ENCODE measurements at regions not wholly inside any gene's neighbourhood (a gene's known extent, or its start where the extent isn't known, plus 50 kb on each side); places are given as distances from the start of the nearest gene placed in this dataset.

DNA sequence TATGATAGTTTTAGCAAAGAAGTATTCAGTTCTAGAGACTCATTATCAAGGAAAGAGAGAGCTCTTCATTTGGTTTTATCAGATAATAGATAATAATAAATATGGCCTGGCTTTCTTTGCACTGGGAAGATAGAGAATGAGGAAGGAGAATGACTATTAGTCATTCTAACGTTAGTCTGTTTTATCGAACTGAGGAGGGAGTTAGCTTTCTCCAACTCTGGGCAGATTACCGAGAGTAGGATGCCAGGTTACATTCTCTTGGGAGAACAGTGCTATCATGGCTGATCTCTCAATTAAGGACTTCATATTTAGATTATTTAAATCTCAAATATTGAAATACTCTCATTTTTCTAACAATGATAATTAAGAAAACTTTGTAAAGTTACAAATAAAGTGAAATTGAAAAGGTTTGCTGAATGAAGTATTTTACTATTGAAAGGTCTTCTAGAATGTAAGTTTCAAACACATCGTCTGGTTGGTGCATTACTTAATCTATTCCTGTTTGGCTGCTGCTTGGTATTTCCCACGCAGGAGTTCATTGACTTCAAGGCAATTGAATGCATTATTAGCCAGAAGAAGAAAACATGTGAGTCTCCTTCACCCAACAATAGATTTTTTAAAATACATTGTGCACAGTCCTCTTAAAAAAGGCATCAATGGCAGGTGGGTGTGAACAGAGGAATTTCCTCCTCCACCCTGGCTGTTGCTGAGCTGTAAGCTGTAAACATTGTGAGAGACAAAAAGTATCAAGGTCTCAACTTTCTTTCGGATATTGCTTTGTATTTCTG lies 140.8 kb downstream of the C9orf152 start:
- TF ChIP-seq, protein P1, sequence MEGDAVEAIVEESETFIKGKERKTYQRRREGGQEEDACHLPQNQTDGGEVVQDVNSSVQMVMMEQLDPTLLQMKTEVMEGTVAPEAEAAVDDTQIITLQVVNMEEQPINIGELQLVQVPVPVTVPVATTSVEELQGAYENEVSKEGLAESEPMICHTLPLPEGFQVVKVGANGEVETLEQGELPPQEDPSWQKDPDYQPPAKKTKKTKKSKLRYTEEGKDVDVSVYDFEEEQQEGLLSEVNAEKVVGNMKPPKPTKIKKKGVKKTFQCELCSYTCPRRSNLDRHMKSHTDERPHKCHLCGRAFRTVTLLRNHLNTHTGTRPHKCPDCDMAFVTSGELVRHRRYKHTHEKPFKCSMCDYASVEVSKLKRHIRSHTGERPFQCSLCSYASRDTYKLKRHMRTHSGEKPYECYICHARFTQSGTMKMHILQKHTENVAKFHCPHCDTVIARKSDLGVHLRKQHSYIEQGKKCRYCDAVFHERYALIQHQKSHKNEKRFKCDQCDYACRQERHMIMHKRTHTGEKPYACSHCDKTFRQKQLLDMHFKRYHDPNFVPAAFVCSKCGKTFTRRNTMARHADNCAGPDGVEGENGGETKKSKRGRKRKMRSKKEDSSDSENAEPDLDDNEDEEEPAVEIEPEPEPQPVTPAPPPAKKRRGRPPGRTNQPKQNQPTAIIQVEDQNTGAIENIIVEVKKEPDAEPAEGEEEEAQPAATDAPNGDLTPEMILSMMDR (IDR thresholded peaks at IDR 0.05; ENCODE audit: borderline replicate concordance, extremely low read depth, low read length, poor library complexity, severe bottlenecking), result no peak
- TF ChIP-seq EZH2 (IDR thresholded peaks at IDR 0.05; ENCODE audit: borderline replicate concordance, low read depth, low read length, severe bottlenecking), result no peak

All from DND-41 (cell line).